ENCODE measurements at regions not wholly inside any gene's neighbourhood (a gene's known extent, or its start where the extent isn't known, plus 50 kb on each side); places are given as distances from the start of the nearest gene placed in this dataset.

GRCh38 chr7:124432009-124432578 lies 333.5 kb downstream of the GPR37 start:
- H2BK20ac ChIP-seq (ENCODE audit: low read length), result no peak overlapping the region
- no peaks in the 10 kb centered on the region for H3K23me2 ChIP-seq (ENCODE audit: low read depth, low read length)
- FAIRE-seq (no peak), DNase-seq (ENCODE audit: low read depth in 1 of 2, low spot score in 2 of 2) (no peak)
- H4K20me1 ChIP-seq (replicated peaks in 1 of 2; ENCODE audit: control insufficient read depth in 1 of 2, insufficient read depth in 2 of 2, low read length in 2 of 2), result no peaks in the 10 kb centered on the region
- no peak for TF ChIP-seq USF2 (IDR thresholded peaks at IDR 0.05; ENCODE audit: low read length)
- TF ChIP-seq E2F6 (IDR thresholded peaks at IDR 0.05), result no peak
- TF ChIP-seq POLR2AphosphoS5 (IDR thresholded peaks at IDR 0.05; ENCODE audit: low read depth, low read length), result no peak
- no peak for TF ChIP-seq GABPA (IDR thresholded peaks at IDR 0.05; ENCODE audit: borderline replicate concordance, insufficient read depth, low read length)
- TF ChIP-seq MAX (IDR thresholded peaks at IDR 0.05), result no peak
- no peak for TF ChIP-seq JUND (IDR thresholded peaks at IDR 0.05; ENCODE audit: low read length)
- no peak for TF ChIP-seq SIX5 (IDR thresholded peaks at IDR 0.05; ENCODE audit: low read depth, low read length)
- no peak for TF ChIP-seq CEBPB (IDR thresholded peaks at IDR 0.05; ENCODE audit: low read depth, low read length)
- TF ChIP-seq POU5F1 (IDR thresholded peaks at IDR 0.05; ENCODE audit: low read depth, low read length), result no peak
- TF ChIP-seq TCF12 (IDR thresholded peaks at IDR 0.05; ENCODE audit: low read depth, low read length), result no peak
- TF ChIP-seq POLR2A (IDR thresholded peaks at IDR 0.05; ENCODE audit: control extremely low read depth in 1 of 2, low read depth in 2 of 2, low read length in 2 of 2), result no peak
- TF ChIP-seq SUZ12 (IDR thresholded peaks at IDR 0.05; ENCODE audit: low read length), result no peak
- H3K18ac ChIP-seq (ENCODE audit: extremely low read depth, low read length), result no peak overlapping the region
- H3K9me3 ChIP-seq (ENCODE audit: insufficient read depth in 2 of 2, low read depth in 1 of 2, low read length in 1 of 2), result no peaks in the 10 kb centered on the region
- CTCF ChIA-PET (ENCODE audit: partially characterized antibody), result interaction anchor here (1.1 to 1.3 kb wide), 2 partner anchors 157 to 333 kb away, joined by 3 to 4 read pairs; partner anchors contain the start of gene GPR37
- H2AK5ac ChIP-seq (ENCODE audit: low read depth, low read length), result no peak overlapping the region
- H2BK15ac ChIP-seq (ENCODE audit: low read length), result no peak overlapping the region
- POLR2A ChIA-PET (ENCODE audit: partially characterized antibody), result no interaction called here
- no peak overlapping the region for H2AFZ ChIP-seq (ENCODE audit: low read length)
- H4K8ac ChIP-seq (ENCODE audit: extremely low read depth, insufficient read depth, low read length), result no peak overlapping the region
- H3K79me2 ChIP-seq (ENCODE audit: control insufficient read depth in 1 of 2, insufficient read depth in 2 of 2, low read length in 2 of 2), result no peaks in the 10 kb centered on the region
- no peak overlapping the region for H2BK12ac ChIP-seq (ENCODE audit: low read depth, low read length)
- no peak overlapping the region for H4K5ac ChIP-seq (ENCODE audit: insufficient read length, low read depth, low read length)
- H3K36me3 ChIP-seq (ENCODE audit: control insufficient read depth in 2 of 4, insufficient read depth in 4 of 4, low read length in 3 of 4), result no peaks in the 10 kb centered on the region
- 91% methylated on average over 5 of the region's 5 CpGs; no CpG with 5 or more reads in 1 of the 2 experiments for WGBS, 2 experiments (ENCODE audit: extremely low coverage in 1 of 2, insufficient coverage in 1 of 2, insufficient read length in 1 of 2, insufficient replicate concordance in 2 of 2, low coverage in 1 of 2, low lambda C conversion rate in 2 of 2, missing lambda C conversion rate in 1 of 2)
- no peak overlapping the region for H3K56ac ChIP-seq (replicated peaks; ENCODE audit: insufficient read length, low read depth, low read length)
- H3K9ac ChIP-seq (replicated peaks in 1 of 4; ENCODE audit: extremely low read depth in 1 of 4, low read depth in 3 of 4, low read length in 3 of 4), result no peak overlapping the region
- no peaks in the 10 kb centered on the region for H3K79me1 ChIP-seq (ENCODE audit: low read depth, low read length)
- no peak overlapping the region for H2BK120ac ChIP-seq (replicated peaks; ENCODE audit: low read depth, low read length)
- H3K4me2 ChIP-seq (ENCODE audit: insufficient read depth in 1 of 2, low read depth in 2 of 2, low read length in 2 of 2), result no peak overlapping the region
- H3K4me3 ChIP-seq (ENCODE audit: extremely low read depth in 1 of 4, insufficient read depth in 2 of 4, low read depth in 3 of 4, low read length in 4 of 4), result no peak overlapping the region
- H3K4me1 ChIP-seq (replicated peaks in 1 of 4; ENCODE audit: control insufficient read depth in 3 of 4, insufficient read depth in 4 of 4, low read length in 3 of 4), result no peaks in the 10 kb centered on the region
- H3K23ac ChIP-seq (ENCODE audit: insufficient read length), result no peak overlapping the region
- no peak overlapping the region for H3K4ac ChIP-seq (replicated peaks; ENCODE audit: insufficient read length, low read depth, low read length)
- no peaks in the 10 kb centered on the region for H3K27me3 ChIP-seq (replicated peaks in 1 of 4; ENCODE audit: control insufficient read depth in 3 of 4, extremely low read depth in 1 of 4, insufficient read depth in 3 of 4, low read length in 3 of 4)
- H3K14ac ChIP-seq (ENCODE audit: insufficient read length), result no peak overlapping the region
- H3K27ac ChIP-seq (ENCODE audit: low read depth, low read length), result no peak overlapping the region
- H4K91ac ChIP-seq (replicated peaks; ENCODE audit: insufficient read length, low read length), result no peak overlapping the region
- H2BK5ac ChIP-seq (ENCODE audit: low read depth, low read length), result no peak overlapping the region
